H9 (cell line): ENCODE measurements at regions not wholly inside any gene's neighbourhood (a gene's known extent, or its start where the extent isn't known, plus 50 kb on each side); places are given as distances from the start of the nearest gene placed in this dataset.

Experiments used
- DNase-seq: peaks from one replicate; pipeline ENCODE4 v3.0.0-alpha.2; 2017
- H2AFZ ChIP-seq: one replicate; pipeline ENCODE4 v1.6.1; 2013; ENCODE audit warnings: mild to moderate bottlenecking, low read length, control low read depth, moderate library complexity
- H2AK5ac ChIP-seq: 2 replicates; pipeline ENCODE4 v1.6.1; 2013; ENCODE audit warnings: low read length, control low read depth, mixed read lengths; ENCODE audit not compliant: insufficient read length
- H2BK120ac ChIP-seq: one replicate; pipeline ENCODE4 v1.6.1; 2013; ENCODE audit warnings: low read depth, mild to moderate bottlenecking, low read length, control low read depth, inconsistent platforms; ENCODE audit not compliant: poor library complexity, severe bottlenecking
- H2BK12ac ChIP-seq: 2 replicates; pipeline ENCODE4 v1.6.1; 2013; ENCODE audit warnings: low read length, control low read depth, mixed read lengths, low read depth; ENCODE audit not compliant: insufficient read length
- H2BK15ac ChIP-seq: 2 replicates; pipeline ENCODE4 v1.6.1; 2013; ENCODE audit warnings: low read depth, low read length, control low read depth
- H2BK20ac ChIP-seq: one replicate; pipeline ENCODE4 v1.6.1; 2013; ENCODE audit warnings: low read depth, mild to moderate bottlenecking, low read length, control low read depth, inconsistent platforms; ENCODE audit not compliant: poor library complexity, severe bottlenecking
- H2BK5ac ChIP-seq: 2 replicates; pipeline ENCODE4 v1.6.1; 2013; ENCODE audit warnings: low read length, control low read depth, mixed read lengths; ENCODE audit not compliant: insufficient read length
- H3K14ac ChIP-seq: 2 replicates; pipeline ENCODE4 v1.6.1; 2013; ENCODE audit warnings: low read length, control low read depth; ENCODE audit not compliant: insufficient read depth
- H3K18ac ChIP-seq: 2 replicates; pipeline ENCODE4 v1.6.1; 2013; ENCODE audit warnings: low read depth, mild to moderate bottlenecking, mixed read lengths, low read length, control low read depth; ENCODE audit not compliant: insufficient read length
- H3K23ac ChIP-seq: 2 replicates; pipeline ENCODE4 v1.6.1; 2013; ENCODE audit warnings: low read length, control low read depth, mixed read lengths, low read depth; ENCODE audit not compliant: insufficient read length
- H3K23me2 ChIP-seq: 2 replicates; pipeline ENCODE4 v1.6.1; 2013; ENCODE audit warnings: low read depth, mild to moderate bottlenecking, mixed read lengths, low read length, control low read depth; ENCODE audit not compliant: insufficient read length, poor library complexity, severe bottlenecking
- H3K27ac ChIP-seq: 2 replicates; pipeline ENCODE4 v1.5.1; 2013; ENCODE audit warnings: low read length, control low read depth, mixed read lengths, low read depth; ENCODE audit not compliant: insufficient read length
- H3K27me3 ChIP-seq: 2 replicates; pipeline ENCODE4 v1.6.1; 2013; ENCODE audit warnings: low read length, control low read depth, inconsistent platforms; ENCODE audit not compliant: insufficient read depth
- H3K4ac ChIP-seq: 2 replicates; pipeline ENCODE4 v1.6.1; 2013; ENCODE audit warnings: low read depth, mild to moderate bottlenecking, control low read depth, inconsistent platforms, low read length, moderate library complexity
- H3K4me1 ChIP-seq: 2 replicates; pipeline ENCODE4 v1.6.1; 2013; ENCODE audit warnings: low read length, control low read depth, inconsistent platforms; ENCODE audit not compliant: insufficient read depth
- H3K4me2 ChIP-seq: 2 replicates; pipeline ENCODE4 v1.6.1; 2013; ENCODE audit warnings: low read length, control low read depth, mixed read lengths; ENCODE audit not compliant: insufficient read length, insufficient read depth
- H3K56ac ChIP-seq: 2 replicates; pipeline ENCODE4 v1.6.1; 2013; ENCODE audit warnings: low read depth, mild to moderate bottlenecking, mixed read lengths, low read length, control low read depth; ENCODE audit not compliant: insufficient read length
- H3K79me1 ChIP-seq: 2 replicates; pipeline ENCODE4 v1.6.1; 2013; ENCODE audit warnings: low read depth, mild to moderate bottlenecking, moderate library complexity, low read length, control low read depth, inconsistent platforms; ENCODE audit not compliant: insufficient read depth, poor library complexity, severe bottlenecking
- H3K79me2 ChIP-seq: 2 replicates; pipeline ENCODE4 v1.6.1; 2013; ENCODE audit warnings: low read length, control low read depth, inconsistent platforms; ENCODE audit not compliant: insufficient read depth
- H3K9ac ChIP-seq: 2 replicates; pipeline ENCODE4 v1.6.1; 2013; ENCODE audit warnings: low read length, control low read depth, mixed read lengths; ENCODE audit not compliant: insufficient read length; ENCODE audit errors: extremely low read depth
- H3K9me3 ChIP-seq: one replicate; pipeline ENCODE4 v1.6.1; 2013; ENCODE audit warnings: low read depth, low read length, inconsistent platforms; ENCODE audit not compliant: control insufficient read depth
- H3T11ph ChIP-seq: one replicate; pipeline ENCODE4 v1.6.1; 2013; ENCODE audit warnings: mild to moderate bottlenecking, low read length, control low read depth, inconsistent platforms
- H4K20me1 ChIP-seq: one replicate; pipeline ENCODE4 v1.6.1; 2013; ENCODE audit not compliant: control insufficient read depth, insufficient read length, insufficient read depth
- H4K5ac ChIP-seq: 2 replicates; pipeline ENCODE4 v1.6.1; 2013; ENCODE audit warnings: low read depth, mild to moderate bottlenecking, mixed read lengths, low read length, control low read depth; ENCODE audit not compliant: insufficient read length
- H4K8ac ChIP-seq: replicated peaks from 2 replicates; pipeline ENCODE4 v1.6.1; 2013; ENCODE audit warnings: low read length, control low read depth, mixed read lengths, low read depth; ENCODE audit not compliant: insufficient read length
- H4K91ac ChIP-seq: 2 replicates; pipeline ENCODE4 v1.6.1; 2013; ENCODE audit warnings: low read depth, mild to moderate bottlenecking, moderate library complexity, mixed read lengths, low read length, control low read depth; ENCODE audit not compliant: insufficient read length
- H3K27ac Mint-ChIP-seq, 3 experiments: 2 replicates in 2 of 3; 3 replicates in 1 of 3; pipeline ENCODE4 v1.8.0; 2020 to 2021; ENCODE audit warnings: mixed read lengths in 3 of 3, mild to moderate bottlenecking in 1 of 3, moderate library complexity in 1 of 3
- H3K27me3 Mint-ChIP-seq: 2 replicates; pipeline ENCODE4 v1.8.0; 2021; ENCODE audit warnings: low read depth, mild to moderate bottlenecking, moderate library complexity, mixed read lengths
- H3K36me3 Mint-ChIP-seq, 3 experiments: 2 replicates in 2 of 3; 3 replicates in 1 of 3; pipeline ENCODE4 v1.8.0; 2020 to 2021; ENCODE audit warnings: low read depth in 3 of 3, mixed read lengths in 3 of 3; ENCODE audit not compliant: insufficient read depth in 1 of 3
- H3K4me1 Mint-ChIP-seq, 2 experiments: 2 replicates each; pipeline ENCODE4 v1.8.0; 2020; ENCODE audit warnings: mixed read lengths in 2 of 2
- H3K4me3 Mint-ChIP-seq, 2 experiments: 2 replicates in 1 of 2; 3 replicates in 1 of 2; pipeline ENCODE4 v1.8.0; 2020 to 2021; ENCODE audit warnings: mild to moderate bottlenecking in 2 of 2, mixed read lengths in 2 of 2, moderate library complexity in 1 of 2
- H3K9me3 Mint-ChIP-seq, 2 experiments: 2 replicates in 1 of 2; 3 replicates in 1 of 2; pipeline ENCODE4 v1.8.0; 2020; ENCODE audit warnings: mild to moderate bottlenecking in 2 of 2, mixed read lengths in 2 of 2, moderate library complexity in 1 of 2
- CTCF ChIP-seq: fragments of 200-600 bp; sonication (generic); conservative IDR thresholded peaks from 3 replicates; pipeline ENCODE4 v1.8.0; 2021; ENCODE audit warnings: antibody characterized with exemption, mild to moderate bottlenecking
- WGBS: extraction: QIAGEN DNeasy Blood & Tissue Kit; methylation state at CpG from one replicate; pipeline ENCODE4 v1.1.7; 2013; ENCODE audit warnings: missing lambda C conversion rate, low lambda C conversion rate, mixed read lengths; ENCODE audit not compliant: insufficient read length; ENCODE audit errors: extremely low coverage; 5-methylcytosine and 5-hydroxymethylcytosine counted together

DNA sequence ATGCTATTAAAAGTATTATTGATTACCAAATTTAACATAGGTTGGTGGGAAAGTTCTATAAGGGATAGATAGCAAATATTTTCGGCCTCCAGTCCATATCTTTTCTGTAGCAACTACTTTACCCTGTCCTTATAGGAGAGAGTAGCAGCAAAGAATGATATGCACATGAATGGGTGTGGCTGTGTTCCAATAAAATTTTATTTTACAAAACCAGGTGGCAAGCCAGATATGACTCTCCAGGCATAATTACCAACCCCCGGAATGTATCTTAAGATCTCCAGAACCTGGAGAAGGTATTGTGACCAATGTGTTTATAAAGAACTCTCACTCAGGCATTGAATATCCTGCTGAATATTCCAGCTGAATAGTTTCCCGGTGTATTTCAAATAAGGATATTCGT lies 1461.2 kb downstream of the MAT2B start:
- Histone ChIP-seq H3K4ac (no peak overlapping the region), H4K5ac (no peak overlapping the region), H3K9ac (no peak overlapping the region), H2BK15ac (no peak overlapping the region), H4K91ac (no peak overlapping the region), H3K79me1 (no peaks in the 10 kb centered on the region), H2BK20ac (no peak overlapping the region), H3K23ac (no peak overlapping the region), H3K27me3 (no peaks in the 10 kb centered on the region), H3K56ac (no peak overlapping the region), H2BK12ac (no peak overlapping the region), H3T11ph (no peak overlapping the region), H3K79me2 (no peaks in the 10 kb centered on the region), H4K20me1 (no peaks in the 10 kb centered on the region), H2BK5ac (no peak overlapping the region), H3K4me1 (no peaks in the 10 kb centered on the region), H2BK120ac (no peak overlapping the region), H3K18ac (no peak overlapping the region), H3K4me2 (no peak overlapping the region), H3K14ac (no peak overlapping the region), H2AFZ (no peak overlapping the region), H3K27ac (no peak overlapping the region), H2AK5ac (no peak overlapping the region), H3K23me2 (no peaks in the 10 kb centered on the region), H4K8ac (no peak overlapping the region), H3K9me3 (no peaks in the 10 kb centered on the region)
- no peak overlapping the region for H3K27ac Mint-ChIP-seq
- H3K36me3 Mint-ChIP-seq, result peaks cover 0 to 4% (median 0%) of the 10 kb centered on the region in 3 experiments; a peak in 2 of 7 replicates
- no peak overlapping the region for H3K4me3 Mint-ChIP-seq
- no peak for TF ChIP-seq CTCF
- no peak for DNase-seq
- H3K27me3 Mint-ChIP-seq, result no peaks in the 10 kb centered on the region
- peaks cover 0 to 8% of the 10 kb centered on the region in 2 experiments; a peak in 4 of 5 replicates for H3K9me3 Mint-ChIP-seq
- WGBS, result no CpG with 5 or more reads among the region's 4 CpGs
- H3K4me1 Mint-ChIP-seq, result no peaks in the 10 kb centered on the region
